Dendritic cell treated with granulocyte-macrophage colony-stimulating factor and Interleukin-4, amounts not matched to agents 40 ng/mL and 50 ng/mL, for 4 days (primary cell): ENCODE measurements at regions not wholly inside any gene's neighbourhood (a gene's known extent, or its start where the extent isn't known, plus 50 kb on each side); places are given as distances from the start of the nearest gene placed in this dataset.
"Not testable (repeated sequence)": the region's sequence is repeated elsewhere in the genome, so short reads cannot be mapped to it uniquely, and the experiment has no call there.

Source experiments
- H3K27ac Mint-ChIP-seq: one replicate; pipeline ENCODE4 v1.8.0; 2022; ENCODE audit warnings: mild to moderate bottlenecking, mixed read lengths
- H3K27me3 Mint-ChIP-seq: one replicate; pipeline ENCODE4 v1.8.0; 2022; ENCODE audit warnings: mild to moderate bottlenecking, mixed read lengths
- H3K36me3 Mint-ChIP-seq: one replicate; pipeline ENCODE4 v1.8.0; 2022; ENCODE audit warnings: low read depth, mixed read lengths
- H3K4me1 Mint-ChIP-seq: one replicate; pipeline ENCODE4 v1.8.0; 2022; ENCODE audit warnings: low read depth, mixed read lengths
- H3K4me3 Mint-ChIP-seq: one replicate; pipeline ENCODE4 v1.8.0; 2022; ENCODE audit warnings: mild to moderate bottlenecking, moderate library complexity, mixed read lengths
- H3K9me3 Mint-ChIP-seq: one replicate; pipeline ENCODE4 v1.8.0; 2022; ENCODE audit warnings: mixed read lengths
- intact Hi-C: fragments of 100-400 bp; cut with micrococcal nuclease; formaldehyde crosslinking; loops from one replicate; pipeline ENCODE4 v1.15.0; 2022

- H3K4me3 Mint-ChIP-seq = no peak overlapping the region
- no peak overlapping the region for H3K27ac Mint-ChIP-seq
- H3K9me3 Mint-ChIP-seq = no peaks in the 10 kb centered on the region
- intact Hi-C loops = no loop called here
- peaks cover 48% of the 10 kb centered on the region for H3K27me3 Mint-ChIP-seq
- no peaks in the 10 kb centered on the region for H3K4me1 Mint-ChIP-seq
- H3K36me3 Mint-ChIP-seq = no peaks in the 10 kb centered on the region
Measured at GRCh38 chr4:3871881-3872833, 106.0 kb downstream of the ADRA2C start.

- Mint-ChIP-seq H3K27ac (no peak overlapping the region), H3K27me3 (peaks cover 52% of the 10 kb centered on the region), H3K9me3 (no peaks in the 10 kb centered on the region), H3K4me1 (no peaks in the 10 kb centered on the region), H3K36me3 (no peaks in the 10 kb centered on the region), H3K4me3 (no peak overlapping the region)
- intact Hi-C loops = no loop called here
Measured at GRCh38 chr4:3872834-3873313, 106.7 kb downstream of the ADRA2C start.

- intact Hi-C loops = no loop called here
- no peaks in the 10 kb centered on the region for H3K4me1 Mint-ChIP-seq
- H3K27me3 Mint-ChIP-seq = peaks cover 58% of the 10 kb centered on the region
Measured at GRCh38 chr4:3873408-3874027, 107.3 kb downstream of the ADRA2C start.

GRCh38 chr4:3874028-3874415 is 107.8 kb downstream of the ADRA2C start:
- Mint-ChIP-seq H3K4me1 (no peaks in the 10 kb centered on the region), H3K4me3 (no peak overlapping the region), H3K27ac (no peak overlapping the region), H3K27me3 (peaks cover 60% of the 10 kb centered on the region), H3K36me3 (no peaks in the 10 kb centered on the region), H3K9me3 (no peaks in the 10 kb centered on the region)
- intact Hi-C loops = no loop called here

More at GRCh38 chr4:3873408-3874027, 107.3 kb downstream of the ADRA2C start:
- Mint-ChIP-seq H3K27ac (no peak overlapping the region), H3K9me3 (no peaks in the 10 kb centered on the region), H3K4me3 (no peak overlapping the region), H3K36me3 (no peaks in the 10 kb centered on the region)

GRCh38 chr4:3874525-3875110 is 108.4 kb downstream of the ADRA2C start:
- H3K27ac Mint-ChIP-seq = no peak overlapping the region
- no peaks in the 10 kb centered on the region for H3K9me3 Mint-ChIP-seq
- H3K4me3 Mint-ChIP-seq = no peak overlapping the region
- H3K36me3 Mint-ChIP-seq = no peaks in the 10 kb centered on the region
- peaks cover 63% of the 10 kb centered on the region for H3K27me3 Mint-ChIP-seq
- intact Hi-C loops = no loop called here
- no peaks in the 10 kb centered on the region for H3K4me1 Mint-ChIP-seq

GRCh38 chr4:3875466-3875865 is 109.3 kb downstream of the ADRA2C start:
- no peak overlapping the region for H3K4me3 Mint-ChIP-seq
- no peaks in the 10 kb centered on the region for H3K4me1 Mint-ChIP-seq
- intact Hi-C loops = no loop called here
- no peaks in the 10 kb centered on the region for H3K36me3 Mint-ChIP-seq
- no peaks in the 10 kb centered on the region for H3K9me3 Mint-ChIP-seq
- H3K27me3 Mint-ChIP-seq = peaks cover 65% of the 10 kb centered on the region
- no peak overlapping the region for H3K27ac Mint-ChIP-seq

GRCh38 chr4:3876057-3876845 is 110.1 kb downstream of the ADRA2C start:
- H3K9me3 Mint-ChIP-seq = not testable (repeated sequence)
- H3K27me3 Mint-ChIP-seq = peaks cover 65% of the 10 kb centered on the region

GRCh38 chr4:3877236-3877635 is 111.1 kb downstream of the ADRA2C start:
- Mint-ChIP-seq H3K4me1 (no peaks in the 10 kb centered on the region), H3K36me3 (no peaks in the 10 kb centered on the region), H3K27me3 (peaks cover 57% of the 10 kb centered on the region), H3K9me3 (no peaks in the 10 kb centered on the region), H3K4me3 (no peak overlapping the region), H3K27ac (no peak overlapping the region)
- intact Hi-C loops = no loop called here

More at GRCh38 chr4:3876057-3876845, 110.1 kb downstream of the ADRA2C start:
- H3K27ac Mint-ChIP-seq, intact Hi-C loops, H3K36me3 Mint-ChIP-seq, H3K4me1 Mint-ChIP-seq, H3K4me3 Mint-ChIP-seq: not testable (repeated sequence)

- H3K27ac Mint-ChIP-seq = no peak overlapping the region
- H3K36me3 Mint-ChIP-seq = no peaks in the 10 kb centered on the region
- no peak overlapping the region for H3K4me3 Mint-ChIP-seq
- H3K9me3 Mint-ChIP-seq = no peaks in the 10 kb centered on the region
- no peaks in the 10 kb centered on the region for H3K4me1 Mint-ChIP-seq
- H3K27me3 Mint-ChIP-seq = peaks cover 53% of the 10 kb centered on the region
- intact Hi-C loops = no loop called here
Measured at GRCh38 chr4:3877868-3878267, 111.7 kb downstream of the ADRA2C start.

- no peak overlapping the region for H3K4me3 Mint-ChIP-seq
- intact Hi-C loops = no loop called here
- no peaks in the 10 kb centered on the region for H3K4me1 Mint-ChIP-seq
- H3K9me3 Mint-ChIP-seq = no peaks in the 10 kb centered on the region
- H3K27me3 Mint-ChIP-seq = peaks cover 50% of the 10 kb centered on the region
- H3K36me3 Mint-ChIP-seq = no peaks in the 10 kb centered on the region
- no peak overlapping the region for H3K27ac Mint-ChIP-seq
Measured at GRCh38 chr4:3878678-3879077, 112.5 kb downstream of the ADRA2C start.

GRCh38 chr4:3879681-3880614 is 113.8 kb downstream of the ADRA2C start:
- no peak overlapping the region for H3K4me3 Mint-ChIP-seq
- H3K36me3 Mint-ChIP-seq = no peaks in the 10 kb centered on the region
- intact Hi-C loops = no loop called here
- H3K9me3 Mint-ChIP-seq = no peaks in the 10 kb centered on the region
- H3K27me3 Mint-ChIP-seq = peaks cover 48% of the 10 kb centered on the region
- no peaks in the 10 kb centered on the region for H3K4me1 Mint-ChIP-seq
- H3K27ac Mint-ChIP-seq = no peak overlapping the region

GRCh38 chr4:3880615-3881120 is 114.5 kb downstream of the ADRA2C start:
- Mint-ChIP-seq H3K27ac (no peak overlapping the region), H3K4me1 (no peaks in the 10 kb centered on the region), H3K9me3 (no peaks in the 10 kb centered on the region), H3K4me3 (no peak overlapping the region), H3K36me3 (no peaks in the 10 kb centered on the region), H3K27me3 (peaks cover 50% of the 10 kb centered on the region)
- intact Hi-C loops = no loop called here
